K562 (cell line): ENCODE measurements at regions not wholly inside any gene's neighbourhood (a gene's known extent, or its start where the extent isn't known, plus 50 kb on each side); places are given as distances from the start of the nearest gene placed in this dataset.

ENCODE experiments used
- ATAC-seq: fragments of 200-7000 bp; cut with Tn5 transposase; 3 replicates; pipeline ENCODE4 v1.9.1; 2020; ENCODE audit warnings: moderate library complexity
- BruUV-seq: library from RNA; stranded (reverse); fragments of 400-500 nt; replicated peaks from 2 replicates; lab custom pipeline; 2021; lab: Mats Ljungman, UMichigan
- CTCF ChIA-PET: fragments of 300-600 bp; formaldehyde crosslinking; extraction: SDS; loops from one replicate; lab custom pipeline; 2021; ENCODE audit warnings: low intra/inter-chr PET ratio; lab: Yijun Ruan, JAX
- POLR2A ChIA-PET: fragments of 300-600, 350-650 bp; sonication (Branson Sonifier 250); formaldehyde crosslinking; extraction: SDS; loops from one replicate; lab custom pipeline; 2021; ENCODE audit warnings: antibody characterized with exemption, inconsistent platforms; lab: Yijun Ruan, JAX
- DNase-seq, 4 experiments: peaks; one replicate each; pipeline versions ENCODE4 v3.0.0 to v3.0.0-alpha.2; 2011 to 2018; ENCODE audit warnings: low spot score in 3 of 4, mixed read lengths in 3 of 4; ENCODE audit errors: extremely low read depth in 1 of 4
- FAIRE-seq: peaks from 2 replicates; lab custom pipeline; 2011; peaks lifted over from hg19 to GRCh38; lab: Jason Lieb, UNC
- H2AFZ ChIP-seq: 2 replicates; pipeline ENCODE4 v1.6.0; 2011; ENCODE audit warnings: low read depth, low read length, control low read depth, inconsistent platforms
- H3K27ac ChIP-seq: fragments of 200-600 bp; 3 replicates; pipeline ENCODE4 v1.8.0; 2011; ENCODE audit warnings: low read depth, mild to moderate bottlenecking, control low read depth, inconsistent platforms, low read length, moderate library complexity, mixed read lengths; ENCODE audit errors: extremely low read depth
- H3K27me3 ChIP-seq, 2 experiments: fragments of 300-600 bp in 1 of 2; 2 replicates in 1 of 2; 3 replicates in 1 of 2; pipeline versions ENCODE4 v1.6.0 to v1.8.0; 2011; ENCODE audit warnings: inconsistent platforms in 2 of 2, low read length in 2 of 2, mild to moderate bottlenecking in 1 of 2, mixed read lengths in 1 of 2, moderate library complexity in 1 of 2; ENCODE audit not compliant: control insufficient read depth in 2 of 2, insufficient read depth in 2 of 2
- H3K36me3 ChIP-seq: fragments of 300-600 bp; 3 replicates; pipeline ENCODE4 v1.8.0; 2011; ENCODE audit warnings: mild to moderate bottlenecking, low read length, inconsistent platforms; ENCODE audit not compliant: control insufficient read depth, insufficient read depth
- H3K4me1 ChIP-seq, 2 experiments: fragments of 200-600 bp in 1 of 2; replicated peaks in 1 of 2; 2 replicates in 1 of 2; 3 replicates in 1 of 2; pipeline versions ENCODE4 v1.5.1 to v1.8.0; 2011; ENCODE audit warnings: inconsistent platforms in 2 of 2, low read length in 2 of 2, mild to moderate bottlenecking in 1 of 2, mixed read lengths in 1 of 2, moderate library complexity in 1 of 2; ENCODE audit not compliant: control insufficient read depth in 2 of 2, insufficient read depth in 2 of 2
- H3K4me2 ChIP-seq: 2 replicates; pipeline ENCODE4 v1.6.1; 2011; ENCODE audit warnings: low read length, control low read depth, inconsistent platforms, mixed read lengths; ENCODE audit not compliant: insufficient read depth
- H3K4me3 ChIP-seq: fragments of 200-600 bp; sonication (generic), shearing (Covaris generic); 2 replicates; pipeline ENCODE4 v1.5.1; 2016; ENCODE audit warnings: control low read depth, inconsistent platforms
- H3K79me2 ChIP-seq: fragments of 200-600 bp; 3 replicates; pipeline ENCODE4 v1.8.0; 2011; ENCODE audit warnings: low read length, inconsistent platforms; ENCODE audit not compliant: control insufficient read depth, insufficient read depth
- H3K9ac ChIP-seq, 2 experiments: 2 replicates each; pipeline versions ENCODE4 v1.6.0 to v1.6.1; 2011; ENCODE audit warnings: low read depth in 2 of 2, low read length in 2 of 2, control low read depth in 1 of 2, inconsistent platforms in 1 of 2, mild to moderate bottlenecking in 1 of 2, mixed read lengths in 1 of 2; ENCODE audit not compliant: insufficient read depth in 1 of 2
- H3K9me1 ChIP-seq: one replicate; pipeline ENCODE4 v1.6.0; 2011; ENCODE audit warnings: inconsistent platforms, mild to moderate bottlenecking, low read length, moderate library complexity; ENCODE audit not compliant: control insufficient read depth, insufficient read depth
- H3K9me3 ChIP-seq: replicated peaks from 2 replicates; pipeline ENCODE4 v1.5.1; 2011; ENCODE audit warnings: low read depth, low read length, inconsistent platforms; ENCODE audit not compliant: control insufficient read depth, insufficient read depth
- H4K20me1 ChIP-seq: replicated peaks from 2 replicates; pipeline ENCODE4 v1.6.1; 2011; ENCODE audit warnings: low read length, inconsistent platforms, mixed read lengths; ENCODE audit not compliant: control insufficient read depth, insufficient read depth
- ARHGAP35 ChIP-seq: fragments of 450-650 bp; IDR thresholded peaks from 2 replicates; pipeline ENCODE4 v1.6.1; 2018; ENCODE audit not compliant: partially characterized antibody
- ATF7 ChIP-seq: fragments of 450-650 bp; IDR thresholded peaks from 2 replicates; pipeline ENCODE4 v1.7.1; 2014; ENCODE audit warnings: mild to moderate bottlenecking, moderate library complexity
- CTCF ChIP-seq, 3 experiments: IDR thresholded peaks in 2 of 3; conservative IDR thresholded peaks in 1 of 3; 2 replicates each; pipeline ENCODE4 v1.5.1; 2011 to 2012; ENCODE audit warnings: low read length in 3 of 3, mild to moderate bottlenecking in 3 of 3, control low read depth in 2 of 3, improper control_type of control experiment in 1 of 3, inconsistent platforms in 1 of 3, low read depth in 1 of 3, mixed read lengths in 1 of 3, moderate library complexity in 1 of 3; ENCODE audit not compliant: insufficient read depth in 2 of 3
- E2F4 ChIP-seq: sonication (generic); formaldehyde crosslinking; IDR thresholded peaks from 2 replicates; pipeline ENCODE4 v1.8.0; 2022; ENCODE audit warnings: mild to moderate bottlenecking, low read depth, missing genetic modification reagents
- GABPB2 ChIP-seq: fragments of 250-450 bp; sonication (Bioruptor Pico); conservative IDR thresholded peaks from 2 replicates; pipeline ENCODE4 v1.5.1; 2021; ENCODE audit warnings: mild to moderate bottlenecking
- RAD21 ChIP-seq, 2 experiments: fragments of 250-450 bp in 1 of 2; fragments of 450-650 bp in 1 of 2; sonication (Bioruptor Pico) in 1 of 2; formaldehyde crosslinking in 1 of 2; IDR thresholded peaks in 1 of 2; conservative IDR thresholded peaks in 1 of 2; 2 replicates each; pipeline versions ENCODE4 v1.4.0 to v1.8.0; 2020 to 2022; ENCODE audit warnings: mild to moderate bottlenecking in 2 of 2, moderate library complexity in 1 of 2
- SMAD4 ChIP-seq: fragments of 250-450 bp; sonication (Bioruptor Pico); conservative IDR thresholded peaks from 2 replicates; pipeline ENCODE4 v1.8.0; 2021; ENCODE audit warnings: inconsistent platforms, mild to moderate bottlenecking, moderate library complexity
- SMC3 ChIP-seq: conservative IDR thresholded peaks from 2 replicates; pipeline ENCODE4 v1.6.1; 2011; ENCODE audit warnings: low read depth, low read length, improper control_type of control experiment; ENCODE audit not compliant: insufficient read depth
- ZNF121 ChIP-seq: sonication (generic); formaldehyde crosslinking; conservative IDR thresholded peaks from 2 replicates; pipeline ENCODE4 v1.8.0; 2022; ENCODE audit warnings: missing genetic modification reagents
- WGBS: fragments of 100-300 bp; shearing (Covaris generic); methylation state at CpG from one replicate; pipeline ENCODE4 v1.1.6; 2016; ENCODE audit warnings: low coverage, mixed read lengths; ENCODE audit not compliant: insufficient coverage; ENCODE audit errors: missing lambda C conversion rate; 5-methylcytosine and 5-hydroxymethylcytosine counted together
- in situ Hi-C: fragments of 300-500 bp; cut with MboI; formaldehyde crosslinking; loops from 4 replicates; pipeline ENCODE4 v1.15.0; 2018; ENCODE audit warnings: inconsistent platforms, mixed read lengths
- intact Hi-C: fragments of 100-400 bp; cut with micrococcal nuclease; formaldehyde crosslinking; loops from 2 replicates; pipeline ENCODE4 v1.14.2; 2022

GRCh38 chr17:70544317-70544716 lies 375.0 kb downstream of the KCNJ2 start (continued):
- TF ChIP-seq ATF7: no peak
- TF ChIP-seq ARHGAP35: no peak

GRCh38 chr17:70552230-70552981 lies 383.1 kb downstream of the KCNJ2 start:
- no peak for FAIRE-seq
- POLR2A ChIA-PET: no interaction called here

More at GRCh38 chr17:70552230-70552981, 383.1 kb downstream of the KCNJ2 start:
- H3K4me3 ChIP-seq: no peak overlapping the region
- TF ChIP-seq CTCF (IDR thresholded peaks at IDR 0.05 in 2 of 3, conservative IDR thresholded peaks at IDR 0.05 in 1 of 3; ENCODE audit: insufficient read depth in 2 of 3, low read depth in 1 of 3, low read length in 3 of 3) (peak in 2 of 3 experiments; percentile 31 to 46; a peak in 3 of 6 replicates), ZNF121 (CRISPR knock-in tag) (no peak), RAD21 (CRISPR knock-in tag; conservative IDR thresholded peaks at IDR 0.05 in 1 of 2, IDR thresholded peaks at IDR 0.05 in 1 of 2) (peak; percentile 43 to 61), SMC3 (0 out of 2 replicates have a peak, but pooled peaks have one; percentile 15), GABPB2 (CRISPR knock-in tag) (no peak), E2F4 (CRISPR knock-in tag) (no peak), SMAD4 (CRISPR knock-in tag) (no peak)
- no peaks in the 10 kb centered on the region for H3K4me1 ChIP-seq
- CTCF ChIA-PET: interaction anchor here (0.8 to 1.1 kb wide), 3 partner anchors 945 to 1024 kb away, joined by 3 to 6 read pairs (median 4); no protein-coding TSS in a partner anchor
- H3K9ac ChIP-seq: no peak overlapping the region
- H3K4me2 ChIP-seq: no peak overlapping the region
- intact Hi-C loops (loop anchor here (5.0 kb wide), 1 partner anchor 985 kb away; no protein-coding TSS in a partner anchor), in situ Hi-C loops (no loop called here)
- no peaks in the 10 kb centered on the region for H3K9me1 ChIP-seq
- no peak overlapping the region for H2AFZ ChIP-seq
- H3K27me3 ChIP-seq: no peaks in the 10 kb centered on the region
- H3K27ac ChIP-seq: no peak overlapping the region
- ATAC-seq: no peak
- no peaks in the 10 kb centered on the region for H4K20me1 ChIP-seq
- H3K9me3 ChIP-seq: no peaks in the 10 kb centered on the region
- peak; percentile 8 to 29 (median 14) for DNase-seq
- BruUV-seq: no TSS peak
- WGBS: 3% methylated on average over 8 of the region's 8 CpGs
- no peaks in the 10 kb centered on the region for H3K36me3 ChIP-seq
- no peaks in the 10 kb centered on the region for H3K79me2 ChIP-seq
